DOHH2 (cell line): ENCODE measurements at regions not wholly inside any gene's neighbourhood (a gene's known extent, or its start where the extent isn't known, plus 50 kb on each side); places are given as distances from the start of the nearest gene placed in this dataset.

ENCODE experiments used
- H3F3A ChIP-seq: fragments of 200-600 bp; sonication (generic), shearing (Covaris generic); 2 replicates; pipeline ENCODE4 v1.6.0; 2016; ENCODE audit warnings: antibody characterized with exemption, mild to moderate bottlenecking; ENCODE audit not compliant: control insufficient read depth, insufficient read depth
- H3K27ac ChIP-seq: fragments of 200-600 bp; sonication (generic); 2 replicates; pipeline ENCODE4 v1.5.1; 2014; ENCODE audit warnings: low read depth, mild to moderate bottlenecking, low read length, moderate library complexity
- H3K27me3 ChIP-seq: fragments of 200-600 bp; sonication (generic); 2 replicates; pipeline ENCODE4 v1.6.1; 2014; ENCODE audit warnings: mild to moderate bottlenecking, low read length, mixed read lengths; ENCODE audit not compliant: control insufficient read depth
- H3K36me3 ChIP-seq: fragments of 200-600 bp; sonication (generic); 2 replicates; pipeline ENCODE4 v1.6.1; 2014; ENCODE audit warnings: mild to moderate bottlenecking, low read length, moderate library complexity, mixed read lengths; ENCODE audit not compliant: control insufficient read depth
- H3K4me1 ChIP-seq: fragments of 200-600 bp; sonication (generic); 2 replicates; pipeline ENCODE4 v1.6.1; 2014; ENCODE audit warnings: mild to moderate bottlenecking, low read length, mixed read lengths; ENCODE audit not compliant: control insufficient read depth
- H3K4me2 ChIP-seq: fragments of 200-600 bp; sonication (generic); 2 replicates; pipeline ENCODE4 v1.6.0; 2014; ENCODE audit warnings: mild to moderate bottlenecking, low read length, moderate library complexity
- H3K4me3 ChIP-seq: fragments of 200-600 bp; sonication (generic); 2 replicates; pipeline ENCODE4 v1.5.1; 2014; ENCODE audit warnings: mild to moderate bottlenecking, low read length, mixed read lengths
- H3K79me2 ChIP-seq: fragments of 200-600 bp; sonication (generic); 2 replicates; pipeline ENCODE4 v1.6.1; 2014; ENCODE audit warnings: mild to moderate bottlenecking, low read length, mixed read lengths; ENCODE audit not compliant: control insufficient read depth
- H3K9me2 ChIP-seq: fragments of 200-600 bp; sonication (generic); replicated peaks from 2 replicates; pipeline ENCODE4 v1.6.1; 2014; ENCODE audit warnings: mild to moderate bottlenecking, low read length, mixed read lengths; ENCODE audit not compliant: control insufficient read depth
- H3K9me3 ChIP-seq: fragments of 200-600 bp; sonication (generic); 2 replicates; pipeline ENCODE4 v1.6.1; 2014; ENCODE audit warnings: antibody characterized with exemption, low read length, mixed read lengths; ENCODE audit not compliant: control insufficient read depth, insufficient read depth
- H4K20me1 ChIP-seq: fragments of 200-600 bp; sonication (generic); 2 replicates; pipeline ENCODE4 v1.6.0; 2014; ENCODE audit warnings: low read depth, mild to moderate bottlenecking, antibody characterized with exemption, low read length, moderate library complexity; ENCODE audit not compliant: control insufficient read depth, insufficient read depth
- EZH2phosphoT487 ChIP-seq: fragments of 200-600 bp; sonication (generic); IDR thresholded peaks from 2 replicates; pipeline ENCODE4 v1.6.1; 2017; ENCODE audit warnings: borderline replicate concordance, mild to moderate bottlenecking, antibody characterized with exemption, low read length, moderate library complexity, mixed read lengths
- TF ChIP-seq, protein P1 (sequence below): fragments of 200-600 bp; sonication (generic); IDR thresholded peaks from one replicate; pipeline ENCODE4 v1.5.1; 2014; ENCODE audit warnings: antibody characterized with exemption, mild to moderate bottlenecking, low read depth, low read length; ENCODE audit not compliant: poor library complexity, severe bottlenecking

DNA sequence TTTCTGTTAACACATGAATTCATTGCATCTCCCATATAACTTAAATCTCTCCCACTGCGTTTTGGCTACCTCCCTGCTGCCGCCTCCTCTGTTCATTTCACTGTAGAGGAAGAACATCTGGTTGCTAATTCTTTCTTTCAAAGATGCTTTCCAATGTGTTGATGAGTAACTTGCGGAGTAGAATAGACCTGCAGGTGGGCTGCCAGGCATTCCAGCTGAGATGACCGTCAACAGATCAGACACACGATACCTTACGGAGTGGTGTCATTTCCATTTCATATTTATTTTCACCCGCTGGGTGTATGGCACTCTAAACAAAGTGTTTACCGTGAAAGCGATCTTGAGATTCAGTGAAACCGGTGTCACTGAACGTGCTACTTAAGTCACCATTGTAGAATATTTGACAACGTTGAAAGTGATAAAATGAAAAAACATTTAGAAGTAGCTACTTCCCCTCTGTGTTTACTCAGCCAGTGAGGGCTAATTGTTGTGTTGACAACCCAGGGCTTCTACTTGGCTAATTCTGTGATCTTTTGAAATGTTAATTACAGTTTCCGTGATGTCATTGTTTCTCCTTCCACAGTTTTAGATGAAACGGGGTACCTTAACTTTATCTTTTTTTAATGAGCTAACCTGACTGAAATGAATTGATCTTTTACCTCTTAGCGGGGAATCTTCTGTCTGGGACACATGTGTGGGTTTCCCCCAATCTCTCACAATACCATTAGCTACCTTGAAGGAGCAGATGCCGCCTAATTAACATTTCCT, 228.5 kb upstream of the ARGLU1 start:
- no peaks in the 10 kb centered on the region for H3F3A ChIP-seq

DNA sequence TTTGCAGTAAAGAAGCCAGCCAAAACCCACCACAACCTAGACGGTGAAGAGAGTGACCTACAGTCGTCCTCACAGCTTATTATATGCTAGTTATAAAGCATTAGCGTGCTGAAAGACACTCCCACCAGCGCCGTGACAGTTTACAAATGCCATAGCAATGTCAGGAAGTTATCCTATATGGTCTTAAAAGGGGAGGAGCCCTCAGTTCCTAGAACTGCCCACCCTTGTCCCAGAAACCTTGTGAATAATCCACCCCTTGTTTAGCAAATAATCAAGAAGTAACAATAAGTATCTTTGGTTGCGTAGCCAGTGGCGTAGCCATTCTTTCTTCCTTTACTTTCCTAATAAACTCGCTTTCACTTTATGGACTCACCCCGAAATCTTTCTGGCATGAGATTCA, 227.9 kb upstream of the ARGLU1 start:
- H3K36me3 ChIP-seq: no peaks in the 10 kb centered on the region
- H3K4me2 ChIP-seq: no peak overlapping the region
- H3K9me3 ChIP-seq: no peaks in the 10 kb centered on the region
- H3K4me1 ChIP-seq: no peaks in the 10 kb centered on the region
- no peak overlapping the region for H3K4me3 ChIP-seq
- no peaks in the 10 kb centered on the region for H3K9me2 ChIP-seq
- no peaks in the 10 kb centered on the region for H4K20me1 ChIP-seq
- H3F3A ChIP-seq: no peaks in the 10 kb centered on the region
- no peak overlapping the region for H3K27ac ChIP-seq
- no peaks in the 10 kb centered on the region for H3K79me2 ChIP-seq
- H3K27me3 ChIP-seq: no peaks in the 10 kb centered on the region
- no peak for TF ChIP-seq EZH2phosphoT487
- TF ChIP-seq, protein P1, sequence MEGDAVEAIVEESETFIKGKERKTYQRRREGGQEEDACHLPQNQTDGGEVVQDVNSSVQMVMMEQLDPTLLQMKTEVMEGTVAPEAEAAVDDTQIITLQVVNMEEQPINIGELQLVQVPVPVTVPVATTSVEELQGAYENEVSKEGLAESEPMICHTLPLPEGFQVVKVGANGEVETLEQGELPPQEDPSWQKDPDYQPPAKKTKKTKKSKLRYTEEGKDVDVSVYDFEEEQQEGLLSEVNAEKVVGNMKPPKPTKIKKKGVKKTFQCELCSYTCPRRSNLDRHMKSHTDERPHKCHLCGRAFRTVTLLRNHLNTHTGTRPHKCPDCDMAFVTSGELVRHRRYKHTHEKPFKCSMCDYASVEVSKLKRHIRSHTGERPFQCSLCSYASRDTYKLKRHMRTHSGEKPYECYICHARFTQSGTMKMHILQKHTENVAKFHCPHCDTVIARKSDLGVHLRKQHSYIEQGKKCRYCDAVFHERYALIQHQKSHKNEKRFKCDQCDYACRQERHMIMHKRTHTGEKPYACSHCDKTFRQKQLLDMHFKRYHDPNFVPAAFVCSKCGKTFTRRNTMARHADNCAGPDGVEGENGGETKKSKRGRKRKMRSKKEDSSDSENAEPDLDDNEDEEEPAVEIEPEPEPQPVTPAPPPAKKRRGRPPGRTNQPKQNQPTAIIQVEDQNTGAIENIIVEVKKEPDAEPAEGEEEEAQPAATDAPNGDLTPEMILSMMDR: no peak

More for the DNA sequence above, 228.5 kb upstream of the ARGLU1 start:
- Histone ChIP-seq H3K79me2 (no peaks in the 10 kb centered on the region), H3K4me1 (no peaks in the 10 kb centered on the region), H3K4me2 (no peak overlapping the region), H3K4me3 (no peak overlapping the region), H4K20me1 (no peaks in the 10 kb centered on the region), H3K27me3 (no peaks in the 10 kb centered on the region), H3K27ac (no peak overlapping the region), H3K9me2 (no peaks in the 10 kb centered on the region), H3K36me3 (no peaks in the 10 kb centered on the region), H3K9me3 (no peaks in the 10 kb centered on the region)
- TF ChIP-seq, protein P1: no peak
- TF ChIP-seq EZH2phosphoT487: no peak

DNA sequence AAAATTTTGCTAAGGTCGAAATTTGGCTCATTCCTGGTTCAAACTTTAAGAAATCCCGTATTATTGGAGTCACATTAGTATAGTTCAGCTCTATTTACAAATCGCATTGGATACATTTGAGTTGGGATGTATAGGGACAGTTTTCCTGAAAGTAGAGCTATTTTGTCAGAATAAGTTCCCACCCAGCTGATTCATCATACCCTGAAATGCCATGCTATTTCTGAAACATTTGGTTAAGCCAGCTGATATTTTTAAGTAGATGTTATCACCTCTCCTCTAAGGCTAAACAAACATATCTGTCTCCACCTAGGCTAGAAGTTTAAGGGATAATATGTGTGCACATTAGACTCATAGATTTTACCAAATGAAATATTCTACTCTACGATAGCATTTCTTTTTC, 226.2 kb upstream of the ARGLU1 start:
- no peaks in the 10 kb centered on the region for H3K9me2 ChIP-seq
- H3K4me1 ChIP-seq: no peaks in the 10 kb centered on the region
- no peaks in the 10 kb centered on the region for H3K27me3 ChIP-seq
- no peaks in the 10 kb centered on the region for H3K79me2 ChIP-seq
- H3F3A ChIP-seq: no peaks in the 10 kb centered on the region
- H3K36me3 ChIP-seq: no peaks in the 10 kb centered on the region
- no peak overlapping the region for H3K4me3 ChIP-seq
- no peaks in the 10 kb centered on the region for H3K9me3 ChIP-seq
- H3K27ac ChIP-seq: no peak overlapping the region
- H4K20me1 ChIP-seq: no peaks in the 10 kb centered on the region
- TF ChIP-seq, protein P1: no peak
- TF ChIP-seq EZH2phosphoT487: no peak
- no peak overlapping the region for H3K4me2 ChIP-seq
